ENCODE measurements at regions not wholly inside any gene's neighbourhood (a gene's known extent, or its start where the extent isn't known, plus 50 kb on each side); places are given as distances from the start of the nearest gene placed in this dataset.

- H3K9me3 Mint-ChIP-seq = no peaks in the 10 kb centered on the region
- H3K27ac Mint-ChIP-seq = no peak overlapping the region
- H3K4me3 Mint-ChIP-seq = no peak overlapping the region
- no peaks in the 10 kb centered on the region for H3K36me3 Mint-ChIP-seq
- ATAC-seq = no peak
- peaks cover 45% of the 10 kb centered on the region for H3K27me3 Mint-ChIP-seq
- no peaks in the 10 kb centered on the region for H3K4me1 Mint-ChIP-seq
These were observed 84.2 kb upstream of the BHLHE23 start for GRCh38 chr20:63090682-63091571.

GRCh38 chr20:63090052-63090451, 83.3 kb upstream of the BHLHE23 start:
- Mint-ChIP-seq H3K36me3 (no peaks in the 10 kb centered on the region), H3K4me1 (no peaks in the 10 kb centered on the region), H3K27me3 (peaks cover 45% of the 10 kb centered on the region), H3K4me3 (no peak overlapping the region), H3K27ac (no peak overlapping the region), H3K9me3 (no peaks in the 10 kb centered on the region)
- no peak for ATAC-seq

GRCh38 chr20:63089051-63089907, 82.5 kb upstream of the BHLHE23 start:
- Mint-ChIP-seq H3K4me3 (no peak overlapping the region), H3K9me3 (no peaks in the 10 kb centered on the region), H3K27me3 (peaks cover 42% of the 10 kb centered on the region), H3K27ac (no peak overlapping the region), H3K36me3 (no peaks in the 10 kb centered on the region), H3K4me1 (no peaks in the 10 kb centered on the region)
- ATAC-seq = no peak

GRCh38 chr20:63087872-63088680, 81.3 kb upstream of the BHLHE23 start:
- no peak overlapping the region for H3K4me3 Mint-ChIP-seq
- H3K27me3 Mint-ChIP-seq = peaks cover 43% of the 10 kb centered on the region
- H3K4me1 Mint-ChIP-seq = no peaks in the 10 kb centered on the region
- ATAC-seq = no peak
- no peaks in the 10 kb centered on the region for H3K9me3 Mint-ChIP-seq
- H3K36me3 Mint-ChIP-seq = no peaks in the 10 kb centered on the region
- H3K27ac Mint-ChIP-seq = no peak overlapping the region

- H3K27me3 Mint-ChIP-seq = peaks cover 51% of the 10 kb centered on the region
- no peak for ATAC-seq
- no peak overlapping the region for H3K4me3 Mint-ChIP-seq
- no peaks in the 10 kb centered on the region for H3K4me1 Mint-ChIP-seq
- no peaks in the 10 kb centered on the region for H3K9me3 Mint-ChIP-seq
- no peaks in the 10 kb centered on the region for H3K36me3 Mint-ChIP-seq
- no peak overlapping the region for H3K27ac Mint-ChIP-seq
These were observed 80.6 kb upstream of the BHLHE23 start for GRCh38 chr20:63087236-63087871.

- Mint-ChIP-seq H3K4me1 (no peaks in the 10 kb centered on the region), H3K27me3 (peaks cover 58% of the 10 kb centered on the region), H3K4me3 (no peak overlapping the region), H3K36me3 (no peaks in the 10 kb centered on the region), H3K9me3 (no peaks in the 10 kb centered on the region), H3K27ac (no peak overlapping the region)
- no peak for ATAC-seq
These were observed 79.9 kb upstream of the BHLHE23 start for GRCh38 chr20:63086421-63087235.

- Mint-ChIP-seq H3K4me1 (no peaks in the 10 kb centered on the region), H3K36me3 (no peaks in the 10 kb centered on the region), H3K27ac (no peak overlapping the region), H3K9me3 (no peaks in the 10 kb centered on the region), H3K4me3 (no peak overlapping the region), H3K27me3 (peaks cover 61% of the 10 kb centered on the region)
- ATAC-seq = peak; percentile 18
These were observed 78.5 kb upstream of the BHLHE23 start for GRCh38 chr20:63085151-63085861.

GRCh38 chr20:63084563-63084927, 77.8 kb upstream of the BHLHE23 start:
- Mint-ChIP-seq H3K27me3 (peaks cover 69% of the 10 kb centered on the region), H3K9me3 (peaks cover 4% of the 10 kb centered on the region), H3K4me1 (no peaks in the 10 kb centered on the region), H3K4me3 (no peak overlapping the region), H3K36me3 (no peaks in the 10 kb centered on the region), H3K27ac (no peak overlapping the region)
- no peak for ATAC-seq

- Mint-ChIP-seq H3K36me3 (no peaks in the 10 kb centered on the region), H3K27me3 (peaks cover 72% of the 10 kb centered on the region), H3K4me3 (no peak overlapping the region), H3K4me1 (no peaks in the 10 kb centered on the region), H3K9me3 (peaks cover 6% of the 10 kb centered on the region), H3K27ac (no peak overlapping the region)
- ATAC-seq = no peak
These were observed 77.2 kb upstream of the BHLHE23 start for GRCh38 chr20:63083831-63084562.

- Mint-ChIP-seq H3K4me3 (no peak overlapping the region), H3K27ac (no peak overlapping the region), H3K4me1 (no peaks in the 10 kb centered on the region), H3K27me3 (peaks cover 78% of the 10 kb centered on the region), H3K9me3 (peaks cover 11% of the 10 kb centered on the region), H3K36me3 (no peaks in the 10 kb centered on the region)
- ATAC-seq = no peak
These were observed 76.4 kb upstream of the BHLHE23 start for GRCh38 chr20:63082939-63083735.

GRCh38 chr20:63082308-63082938, 75.7 kb upstream of the BHLHE23 start:
- Mint-ChIP-seq H3K27ac (no peak overlapping the region), H3K4me3 (no peak overlapping the region), H3K9me3 (peaks cover 14% of the 10 kb centered on the region), H3K36me3 (no peaks in the 10 kb centered on the region), H3K27me3 (peaks cover 74% of the 10 kb centered on the region), H3K4me1 (no peaks in the 10 kb centered on the region)
- ATAC-seq = no peak

- peaks cover 73% of the 10 kb centered on the region for H3K27me3 Mint-ChIP-seq
- H3K27ac Mint-ChIP-seq = no peak overlapping the region
- no peak overlapping the region for H3K4me3 Mint-ChIP-seq
- no peak for ATAC-seq
- H3K36me3 Mint-ChIP-seq = no peaks in the 10 kb centered on the region
- no peaks in the 10 kb centered on the region for H3K4me1 Mint-ChIP-seq
- H3K9me3 Mint-ChIP-seq = peaks cover 15% of the 10 kb centered on the region
These were observed 75.1 kb upstream of the BHLHE23 start for GRCh38 chr20:63081831-63082230.

Measured in stimulated activated memory B cell treated with anti-CD40 and anti-IgM and Interleukin-4, amounts not matched to agents 10 μg/mL and 1 μg/mL and 100 μg/mL, for 72 hours (primary cell).